SK-N-SH (cell line): ENCODE measurements at regions not wholly inside any gene's neighbourhood (a gene's known extent, or its start where the extent isn't known, plus 50 kb on each side); places are given as distances from the start of the nearest gene placed in this dataset.
A peak's percentile ranks its signal among the peaks of the same experiment; 100 is the strongest.

ENCODE experiments used
- CTCF ChIA-PET: fragments of 300-600, 350-600 bp; formaldehyde crosslinking; extraction: SDS; loops from one replicate; lab custom pipeline; 2021; lab: Yijun Ruan, JAX
- POLR2A ChIA-PET: fragments of 350-600 bp; sonication (Branson Sonifier 250); formaldehyde crosslinking; extraction: SDS; loops from one replicate; lab custom pipeline; 2020; ENCODE audit warnings: antibody characterized with exemption, inconsistent platforms; lab: Yijun Ruan, JAX
- DNase-seq: peaks from one replicate; pipeline ENCODE4 v3.0.0; 2012
- H2AFZ ChIP-seq: fragments of 200-600 bp; sonication (generic); 2 replicates; pipeline ENCODE4 v1.8.1; 2016; ENCODE audit warnings: antibody characterized with exemption, mild to moderate bottlenecking, low read depth
- H3F3A ChIP-seq: fragments of 200-600 bp; sonication (generic); replicated peaks from 2 replicates; pipeline ENCODE3; 2016; ENCODE audit warnings: antibody characterized with exemption, mild to moderate bottlenecking; ENCODE audit not compliant: insufficient read depth
- H3K27ac ChIP-seq, 2 experiments: fragments of 200-500 bp in 1 of 2; fragments of 200-600 bp in 1 of 2; sonication (Bioruptor generic) in 1 of 2; sonication (generic), shearing (Covaris generic) in 1 of 2; 2 replicates each; pipeline versions ENCODE4 v1.5.1 to v1.6.1; 2014 to 2016; ENCODE audit warnings: low read depth in 2 of 2, inconsistent platforms in 1 of 2, low read length in 1 of 2, mild to moderate bottlenecking in 1 of 2, mixed read lengths in 1 of 2
- H3K27me3 ChIP-seq: fragments of 200-600 bp; sonication (generic), shearing (Covaris generic); 2 replicates; pipeline ENCODE4 v1.6.1; 2016; ENCODE audit warnings: mixed run types; ENCODE audit not compliant: insufficient read depth
- H3K36me3 ChIP-seq, 2 experiments: fragments of 200-500 bp in 1 of 2; fragments of 200-600 bp in 1 of 2; sonication (Bioruptor generic) in 1 of 2; sonication (generic) in 1 of 2; replicated peaks in 1 of 2; 2 replicates each; pipeline versions ENCODE3 to v1.5.1; 2014 to 2016; ENCODE audit warnings: low read length in 1 of 2, mild to moderate bottlenecking in 1 of 2; ENCODE audit not compliant: insufficient read depth in 2 of 2, control insufficient read depth in 1 of 2
- H3K4me1 ChIP-seq, 2 experiments: fragments of 200-500 bp in 1 of 2; fragments of 200-600 bp in 1 of 2; sonication (Bioruptor generic) in 1 of 2; sonication (generic), shearing (Covaris generic) in 1 of 2; 2 replicates each; pipeline versions ENCODE4 v1.5.1 to v1.6.1; 2014 to 2016; ENCODE audit warnings: low read depth in 1 of 2, low read length in 1 of 2, mixed run types in 1 of 2; ENCODE audit not compliant: insufficient read depth in 2 of 2, control insufficient read depth in 1 of 2
- H3K4me2 ChIP-seq: fragments of 200-600 bp; sonication (generic), shearing (Covaris generic); 2 replicates; pipeline ENCODE4 v1.6.1; 2017; ENCODE audit warnings: mixed run types
- H3K4me3 ChIP-seq, 2 experiments: fragments of 200-500 bp in 1 of 2; fragments of 200-600 bp in 1 of 2; sonication (Bioruptor generic) in 1 of 2; sonication (generic), shearing (Covaris generic) in 1 of 2; 2 replicates each; pipeline versions ENCODE4 v1.5.1 to v1.8.1; 2014 to 2016; ENCODE audit warnings: low read depth in 2 of 2, inconsistent platforms in 1 of 2, low read length in 1 of 2, mild to moderate bottlenecking in 1 of 2, mixed read lengths in 1 of 2, moderate library complexity in 1 of 2
- H3K79me2 ChIP-seq: fragments of 200-600 bp; sonication (generic); 2 replicates; pipeline ENCODE4 v1.8.1; 2017; ENCODE audit warnings: mild to moderate bottlenecking; ENCODE audit not compliant: insufficient read depth
- H3K9ac ChIP-seq: fragments of 200-600 bp; sonication (generic); 2 replicates; pipeline ENCODE4 v1.6.1; 2017; ENCODE audit warnings: mixed run types
- H3K9me2 ChIP-seq: fragments of 200-600 bp; sonication (generic); 2 replicates; pipeline ENCODE4 v1.6.1; 2017; ENCODE audit warnings: mixed run types
- H3K9me3 ChIP-seq: fragments of 200-600 bp; sonication (generic); 2 replicates; pipeline ENCODE4 v1.6.1; 2017; ENCODE audit warnings: mixed run types, mild to moderate bottlenecking, moderate library complexity
- H4K20me1 ChIP-seq: fragments of 200-600 bp; sonication (generic); 2 replicates; pipeline ENCODE4 v1.6.1; 2017; ENCODE audit warnings: mild to moderate bottlenecking, mixed run types; ENCODE audit not compliant: insufficient read depth
- EZH2phosphoT487 ChIP-seq: fragments of 200-600 bp; sonication (generic); IDR thresholded peaks from 2 replicates; pipeline ENCODE4 v1.6.1; 2017; ENCODE audit warnings: low read depth, mixed run types, mild to moderate bottlenecking, antibody characterized with exemption, moderate library complexity, borderline replicate concordance
- FOXJ3 ChIP-seq: sonication (generic); formaldehyde crosslinking; IDR thresholded peaks from 2 replicates; pipeline ENCODE4 v1.5.1; 2020; ENCODE audit warnings: mild to moderate bottlenecking, missing genetic modification reagents
- GABPA ChIP-seq: IDR thresholded peaks from 2 replicates; pipeline ENCODE4 v1.4.0; 2012; ENCODE audit warnings: low read depth, mild to moderate bottlenecking
- IRF3 ChIP-seq: fragments of 150-350 bp; IDR thresholded peaks from 2 replicates; pipeline ENCODE4 v1.6.1; 2016; ENCODE audit warnings: mild to moderate bottlenecking, low read depth, low read length
- JUND ChIP-seq: IDR thresholded peaks from 2 replicates; pipeline ENCODE4 v1.4.0; 2012
- MAX ChIP-seq: IDR thresholded peaks from 2 replicates; pipeline ENCODE4 v1.4.0; 2012; ENCODE audit warnings: low read depth
- MXI1 ChIP-seq: IDR thresholded peaks from 2 replicates; pipeline ENCODE4 v1.6.1; 2012; ENCODE audit warnings: mild to moderate bottlenecking, low read depth, low read length, improper control_type of control experiment
- SIN3A ChIP-seq: IDR thresholded peaks from 2 replicates; pipeline ENCODE4 v1.6.1; 2012; ENCODE audit warnings: low read depth, mild to moderate bottlenecking, low read length, moderate library complexity, borderline replicate concordance
- TCF12 ChIP-seq: IDR thresholded peaks from 2 replicates; pipeline ENCODE4 v1.4.0; 2012
- USF1 ChIP-seq: IDR thresholded peaks from 2 replicates; pipeline ENCODE4 v1.4.0; 2012; ENCODE audit warnings: low read depth, borderline replicate concordance
- USF2 ChIP-seq: fragments of 150-350 bp; IDR thresholded peaks from 2 replicates; pipeline ENCODE4 v1.6.1; 2017; ENCODE audit warnings: antibody characterized with exemption, low read length, low read depth, borderline replicate concordance
- YY1 ChIP-seq: IDR thresholded peaks from 2 replicates; pipeline ENCODE4 v1.4.0; 2012; ENCODE audit warnings: low read depth, mild to moderate bottlenecking
- WGBS: methylation state at CpG from one replicate; pipeline ENCODE4 v1.1.6; 2017; ENCODE audit warnings: low lambda C conversion rate; 5-methylcytosine and 5-hydroxymethylcytosine counted together

GRCh38 chr1:79207786-79208185, 201.3 kb upstream of the ADGRL4 start:
- no peaks in the 10 kb centered on the region for H3K79me2 ChIP-seq
- WGBS, result 77% methylated on average over 4 of the region's 4 CpGs
- TF ChIP-seq MAX (no peak), IRF3 (no peak), EZH2phosphoT487 (no peak), JUND (no peak), USF2 (no peak), SIN3A (no peak), YY1 (no peak), TCF12 (no peak), MXI1 (no peak), FOXJ3 (CRISPR knock-in tag) (no peak), GABPA (no peak)

GRCh38 chr1:79207331-79207730, 200.8 kb upstream of the ADGRL4 start:
- CTCF ChIA-PET, result no interaction called here
- WGBS, result 70% methylated on average over 5 of the region's 5 CpGs
- no peak for TF ChIP-seq USF1
- no peak overlapping the region for H3K4me3 ChIP-seq
- no peak overlapping the region for H3K4me2 ChIP-seq
- H3F3A ChIP-seq, result no peaks in the 10 kb centered on the region
- no peaks in the 10 kb centered on the region; the same call in 1 of the 2 replicates for H3K9me2 ChIP-seq
- no peak for DNase-seq
- H3K27ac ChIP-seq, result no peak overlapping the region
- no peaks in the 10 kb centered on the region for H4K20me1 ChIP-seq
- H3K4me1 ChIP-seq, result no peaks in the 10 kb centered on the region
- H3K9ac ChIP-seq, result no peak overlapping the region
- H3K27me3 ChIP-seq, result no peaks in the 10 kb centered on the region
- H2AFZ ChIP-seq, result 0 out of 2 replicates have a peak overlapping the region, but pooled peaks have one; percentile 19
- no peaks in the 10 kb centered on the region for H3K36me3 ChIP-seq
- no peaks in the 10 kb centered on the region for H3K9me3 ChIP-seq
- no peaks in the 10 kb centered on the region for H3K79me2 ChIP-seq
- POLR2A ChIA-PET, result no interaction called here

More at GRCh38 chr1:79207786-79208185, 201.3 kb upstream of the ADGRL4 start:
- Histone ChIP-seq H3K9me2 (no peaks in the 10 kb centered on the region; the same call in 1 of the 2 replicates), H3K4me1 (no peaks in the 10 kb centered on the region), H3K27me3 (no peaks in the 10 kb centered on the region), H3K9ac (no peak overlapping the region), H3K27ac (no peak overlapping the region), H4K20me1 (no peaks in the 10 kb centered on the region), H2AFZ (no peak overlapping the region), H3K4me3 (no peak overlapping the region), H3K9me3 (no peaks in the 10 kb centered on the region), H3F3A (no peaks in the 10 kb centered on the region), H3K36me3 (no peaks in the 10 kb centered on the region), H3K4me2 (no peak overlapping the region)
- ChIA-PET CTCF (interaction anchor here (0.7 kb wide), 1 partner anchor 249 kb away, joined by 3 read pairs; no protein-coding TSS in a partner anchor), POLR2A (no interaction called here)
- no peak for DNase-seq
